ENCODE measurements at regions not wholly inside any gene's neighbourhood (a gene's known extent, or its start where the extent isn't known, plus 50 kb on each side); places are given as distances from the start of the nearest gene placed in this dataset.
A peak's percentile ranks its signal among the peaks of the same experiment; 100 is the strongest.

- no peak for DNase-seq
Observed at GRCh38 chr2:67625178-67625577, 228.0 kb downstream of the ETAA1 start.

GRCh38 chr2:67625690-67626475, 228.8 kb downstream of the ETAA1 start:
- DNase-seq = no peak

- DNase-seq = no peak
Observed at GRCh38 chr2:67626656-67627055, 229.5 kb downstream of the ETAA1 start.

GRCh38 chr2:67627456-67628207, 230.5 kb downstream of the ETAA1 start:
- DNase-seq = no peak

GRCh38 chr2:67628892-67629291, 231.8 kb downstream of the ETAA1 start:
- DNase-seq = no peak

GRCh38 chr2:67631483-67631882, 234.3 kb downstream of the ETAA1 start:
- DNase-seq = no peak

- DNase-seq = no peak
Observed at GRCh38 chr2:67633212-67633856, 236.2 kb downstream of the ETAA1 start.

GRCh38 chr2:67638146-67638545, 241.0 kb downstream of the ETAA1 start:
- no peak for DNase-seq

- no peak for DNase-seq
Observed at GRCh38 chr2:67641312-67642045, 244.3 kb downstream of the ETAA1 start.

GRCh38 chr2:67642046-67642382, 244.9 kb downstream of the ETAA1 start:
- DNase-seq = no peak

- no peak for DNase-seq
Observed at GRCh38 chr2:67642961-67643360, 245.8 kb downstream of the ETAA1 start.

- DNase-seq = no peak
Observed at GRCh38 chr2:67645280-67646138, 248.4 kb downstream of the ETAA1 start.

GRCh38 chr2:67646714-67647333, 249.7 kb downstream of the ETAA1 start:
- DNase-seq = no peak

GRCh38 chr2:67649331-67650261, 252.5 kb downstream of the ETAA1 start:
- DNase-seq = peak; percentile 79

- peak; percentile 93 for DNase-seq
Observed at GRCh38 chr2:67650291-67651133, 253.4 kb downstream of the ETAA1 start.

GRCh38 chr2:67651565-67651964, 254.4 kb downstream of the ETAA1 start:
- DNase-seq = no peak

- no peak for DNase-seq
Observed at GRCh38 chr2:67652679-67653078, 255.5 kb downstream of the ETAA1 start.

- no peak for DNase-seq
Observed at GRCh38 chr2:67656875-67657274, 259.7 kb downstream of the ETAA1 start.

- no peak for DNase-seq
Observed at GRCh38 chr2:67658820-67659219, 261.7 kb downstream of the ETAA1 start.

Data from right hindlimb (tissue), 1 donor.